A673 (cell line): ENCODE measurements at regions not wholly inside any gene's neighbourhood (a gene's known extent, or its start where the extent isn't known, plus 50 kb on each side); places are given as distances from the start of the nearest gene placed in this dataset.
"Not testable (repeated sequence)": the region's sequence is repeated elsewhere in the genome, so short reads cannot be mapped to it uniquely, and the experiment has no call there.

Source experiments
- BruUV-seq: library from RNA; stranded (reverse); fragments of 400-500 nt; replicated peaks from 2 replicates; lab custom pipeline; 2021; lab: Mats Ljungman, UMichigan
- CTCF ChIA-PET: fragments of 300-600 bp; sonication (Branson Sonifier 250); formaldehyde crosslinking; loops from one replicate; lab custom pipeline; 2022; ENCODE audit warnings: antibody characterized with exemption; lab: Charles Lee
- POLR2A ChIA-PET: fragments of 300-600 bp; sonication (Branson Sonifier 250); formaldehyde crosslinking; loops from one replicate; lab custom pipeline; 2022; ENCODE audit warnings: antibody characterized with exemption; ENCODE audit not compliant: low non-redundant PET; lab: Charles Lee
- DNase-seq: peaks from one replicate; pipeline ENCODE4 v3.0.0-alpha.2; 2015; ENCODE audit warnings: low spot score
- H3K27ac ChIP-seq: fragments of 200-600 bp; sonication (generic); 2 replicates; pipeline ENCODE4 v1.5.1; 2016; ENCODE audit warnings: mixed run types, low read depth, mild to moderate bottlenecking, mixed read lengths, antibody characterized with exemption, low read length; ENCODE audit not compliant: poor library complexity, severe bottlenecking
- H3K27me3 ChIP-seq: fragments of 200-600 bp; sonication (generic); replicated peaks from 2 replicates; pipeline ENCODE4 v1.6.1; 2017; ENCODE audit warnings: mixed run types, low read depth, mild to moderate bottlenecking, mixed read lengths, antibody characterized with exemption, low read length; ENCODE audit not compliant: insufficient read depth, poor library complexity
- H3K36me3 ChIP-seq: fragments of 200-600 bp; sonication (generic); 2 replicates; pipeline ENCODE4 v1.6.1; 2016; ENCODE audit warnings: mixed run types, mild to moderate bottlenecking, mixed read lengths, antibody characterized with exemption, low read length; ENCODE audit not compliant: insufficient read depth, poor library complexity, severe bottlenecking
- H3K4me1 ChIP-seq: fragments of 200-600 bp; sonication (generic); 2 replicates; pipeline ENCODE4 v1.6.1; 2017; ENCODE audit warnings: mixed run types, mild to moderate bottlenecking, mixed read lengths, antibody characterized with exemption, low read length; ENCODE audit not compliant: insufficient read depth, poor library complexity, severe bottlenecking
- H3K4me3 ChIP-seq: fragments of 200-600 bp; sonication (generic); 2 replicates; pipeline ENCODE4 v1.5.1; 2016; ENCODE audit warnings: low read depth, mixed run types, mild to moderate bottlenecking, mixed read lengths, low read length; ENCODE audit not compliant: poor library complexity, severe bottlenecking
- H3K9me3 ChIP-seq: fragments of 200-600 bp; sonication (generic); 2 replicates; pipeline ENCODE4 v1.6.1; 2016; ENCODE audit warnings: mixed run types, low read depth, mild to moderate bottlenecking, mixed read lengths, antibody characterized with exemption, low read length; ENCODE audit not compliant: poor library complexity, severe bottlenecking
- EZH2 ChIP-seq: fragments of 200-600 bp; sonication (generic); IDR thresholded peaks from 2 replicates; pipeline ENCODE4 v1.6.1; 2017; ENCODE audit warnings: borderline replicate concordance, low read depth, mild to moderate bottlenecking, mixed read lengths, antibody characterized with exemption, low read length; ENCODE audit not compliant: poor library complexity, severe bottlenecking
- intact Hi-C: fragments of 100-400 bp; cut with micrococcal nuclease; formaldehyde crosslinking; loops from one replicate; pipeline ENCODE4 v1.10.0; 2022; ENCODE audit not compliant: unreplicated experiment
- TF ChIP-seq, protein P1 (sequence below): fragments of 300-800, 200-600 bp; sonication (generic); conservative IDR thresholded peaks from 2 replicates; pipeline ENCODE4 v1.5.1; 2017; ENCODE audit warnings: low read depth, mild to moderate bottlenecking, antibody characterized with exemption, low read length, moderate library complexity, mixed read lengths

DNA sequence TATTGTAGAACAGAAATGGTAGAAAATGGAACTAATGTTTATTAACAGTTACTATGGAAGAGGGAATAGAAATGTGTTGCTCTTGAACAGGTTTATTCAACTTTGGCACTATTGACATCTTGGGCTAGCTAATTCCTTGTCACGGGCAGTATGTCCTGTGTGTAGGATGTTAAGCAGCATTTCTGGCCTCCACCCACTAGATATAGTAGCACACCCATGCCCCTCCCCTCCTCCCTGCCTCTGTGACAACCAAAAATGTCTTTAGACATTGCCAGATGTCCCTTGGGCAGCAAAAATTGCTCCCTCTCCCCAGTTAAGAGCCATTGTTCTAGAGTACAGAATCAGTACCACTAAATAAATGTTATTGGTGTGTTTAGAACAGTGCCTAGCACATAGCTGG is 91.4 kb upstream of the TPTE start:
- H3K36me3 ChIP-seq, result no peaks in the 10 kb centered on the region
- intact Hi-C loops, result no loop called here
- ChIA-PET POLR2A (no interaction called here), CTCF (no interaction called here)
- no peaks in the 10 kb centered on the region for H3K27me3 ChIP-seq
- no peaks in the 10 kb centered on the region for H3K4me1 ChIP-seq
- no TSS peak for BruUV-seq
- H3K4me3 ChIP-seq, result no peak overlapping the region
- no peak for DNase-seq
- H3K9me3 ChIP-seq, result peaks cover 80% of the 10 kb centered on the region
- TF ChIP-seq, protein P1, sequence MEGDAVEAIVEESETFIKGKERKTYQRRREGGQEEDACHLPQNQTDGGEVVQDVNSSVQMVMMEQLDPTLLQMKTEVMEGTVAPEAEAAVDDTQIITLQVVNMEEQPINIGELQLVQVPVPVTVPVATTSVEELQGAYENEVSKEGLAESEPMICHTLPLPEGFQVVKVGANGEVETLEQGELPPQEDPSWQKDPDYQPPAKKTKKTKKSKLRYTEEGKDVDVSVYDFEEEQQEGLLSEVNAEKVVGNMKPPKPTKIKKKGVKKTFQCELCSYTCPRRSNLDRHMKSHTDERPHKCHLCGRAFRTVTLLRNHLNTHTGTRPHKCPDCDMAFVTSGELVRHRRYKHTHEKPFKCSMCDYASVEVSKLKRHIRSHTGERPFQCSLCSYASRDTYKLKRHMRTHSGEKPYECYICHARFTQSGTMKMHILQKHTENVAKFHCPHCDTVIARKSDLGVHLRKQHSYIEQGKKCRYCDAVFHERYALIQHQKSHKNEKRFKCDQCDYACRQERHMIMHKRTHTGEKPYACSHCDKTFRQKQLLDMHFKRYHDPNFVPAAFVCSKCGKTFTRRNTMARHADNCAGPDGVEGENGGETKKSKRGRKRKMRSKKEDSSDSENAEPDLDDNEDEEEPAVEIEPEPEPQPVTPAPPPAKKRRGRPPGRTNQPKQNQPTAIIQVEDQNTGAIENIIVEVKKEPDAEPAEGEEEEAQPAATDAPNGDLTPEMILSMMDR, result no peak
- no peak for TF ChIP-seq EZH2
- no peak overlapping the region for H3K27ac ChIP-seq

DNA sequence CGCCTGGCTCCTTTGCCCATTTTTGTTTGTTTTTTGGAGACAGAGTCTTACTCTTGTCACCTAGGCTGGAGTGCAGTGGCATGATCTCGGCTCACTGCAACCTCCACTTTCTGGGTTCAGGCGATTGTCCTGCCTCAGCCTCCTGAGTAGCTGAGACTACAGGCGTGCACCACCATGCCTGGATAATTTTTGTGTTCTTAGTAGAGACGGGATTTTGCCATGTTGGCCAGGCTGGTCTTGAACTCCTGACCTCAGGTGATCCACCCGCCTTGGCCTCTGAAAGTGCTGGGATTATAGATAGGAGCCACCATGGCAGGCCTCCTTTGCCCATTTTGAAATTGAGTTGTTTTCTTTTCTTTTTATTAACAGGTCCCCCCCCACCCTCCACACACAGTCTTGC is 89.4 kb upstream of the TPTE start:
- H3K27ac ChIP-seq, BruUV-seq, H3K27me3 ChIP-seq, intact Hi-C loops, H3K36me3 ChIP-seq, H3K4me3 ChIP-seq, CTCF ChIA-PET, DNase-seq, POLR2A ChIA-PET, H3K4me1 ChIP-seq: not testable (repeated sequence)
- peaks cover 74% of the 10 kb centered on the region for H3K9me3 ChIP-seq

GRCh38 chr21:10432456-10432855 is 88.9 kb upstream of the TPTE start:
- POLR2A ChIA-PET, intact Hi-C loops, H3K27ac ChIP-seq, H3K4me1 ChIP-seq, DNase-seq, H3K36me3 ChIP-seq, H3K4me3 ChIP-seq, BruUV-seq, H3K27me3 ChIP-seq, CTCF ChIA-PET: not testable (repeated sequence)
- peaks cover 73% of the 10 kb centered on the region for H3K9me3 ChIP-seq

DNA sequence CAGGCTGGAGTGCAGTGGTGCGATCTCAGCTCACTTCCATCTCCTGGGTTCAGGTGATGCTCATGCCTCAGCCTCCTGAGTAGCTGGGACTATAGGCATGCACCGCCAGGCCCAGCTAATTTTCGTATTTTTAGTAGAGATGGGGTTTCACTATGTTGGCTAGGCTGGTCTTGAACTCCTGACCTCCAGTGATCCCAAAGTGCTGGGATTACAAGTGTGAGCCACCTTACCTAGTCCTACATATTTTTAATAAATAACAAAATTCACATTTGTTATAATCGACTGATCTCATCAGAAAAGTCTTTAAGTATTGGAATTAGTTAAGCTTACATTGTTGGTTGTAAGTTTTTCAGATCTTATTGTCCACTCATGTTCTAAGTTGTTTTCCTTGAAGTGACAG is 83.4 kb upstream of the TPTE start:
- intact Hi-C loops, H3K36me3 ChIP-seq, H3K4me3 ChIP-seq, DNase-seq, H3K27ac ChIP-seq, BruUV-seq, H3K27me3 ChIP-seq, H3K4me1 ChIP-seq, CTCF ChIA-PET, POLR2A ChIA-PET: not testable (repeated sequence)
- peaks cover 47% of the 10 kb centered on the region for H3K9me3 ChIP-seq

GRCh38 chr21:10440639-10441038 is 80.7 kb upstream of the TPTE start:
- H3K27me3 ChIP-seq, POLR2A ChIA-PET, H3K36me3 ChIP-seq, BruUV-seq, DNase-seq, CTCF ChIA-PET, H3K4me1 ChIP-seq, H3K4me3 ChIP-seq, H3K27ac ChIP-seq, intact Hi-C loops: not testable (repeated sequence)
- peaks cover 63% of the 10 kb centered on the region for H3K9me3 ChIP-seq

- DNase-seq, H3K27me3 ChIP-seq, BruUV-seq, H3K27ac ChIP-seq, H3K4me3 ChIP-seq, POLR2A ChIA-PET, intact Hi-C loops, H3K36me3 ChIP-seq, CTCF ChIA-PET, H3K4me1 ChIP-seq: not testable (repeated sequence)
- H3K9me3 ChIP-seq, result peaks cover 60% of the 10 kb centered on the region
These were observed 79.4 kb upstream of the TPTE start for GRCh38 chr21:10442018-10442417.

DNA sequence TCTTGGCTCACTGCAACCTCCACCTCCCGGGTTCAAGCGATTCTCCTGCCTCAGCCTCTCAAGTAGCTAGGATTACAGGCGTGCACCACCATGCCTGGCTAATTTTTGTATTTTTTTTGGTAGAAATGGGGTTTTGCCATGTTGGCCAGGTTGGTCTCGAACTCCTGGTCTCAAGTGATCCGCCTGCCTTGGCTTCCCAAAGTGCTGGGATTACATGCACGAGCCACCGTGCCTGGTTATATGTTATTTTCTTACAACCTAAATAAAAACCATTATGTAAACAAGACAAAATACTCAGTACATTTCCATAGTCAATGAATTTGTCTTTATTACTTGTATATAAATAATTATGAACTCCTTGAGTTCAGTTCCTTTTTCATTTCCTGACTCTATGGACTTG is 75.7 kb upstream of the TPTE start:
- POLR2A ChIA-PET, DNase-seq, BruUV-seq, H3K27me3 ChIP-seq, H3K27ac ChIP-seq, H3K36me3 ChIP-seq, CTCF ChIA-PET, H3K4me1 ChIP-seq, H3K4me3 ChIP-seq, intact Hi-C loops: not testable (repeated sequence)
- peaks cover 66% of the 10 kb centered on the region for H3K9me3 ChIP-seq
